GM23248 (cell line): ENCODE measurements at regions not wholly inside any gene's neighbourhood (a gene's known extent, or its start where the extent isn't known, plus 50 kb on each side); places are given as distances from the start of the nearest gene placed in this dataset.

ENCODE experiments used
- EZH2 ChIP-seq: fragments of 200-600 bp; sonication (generic); IDR thresholded peaks from 2 replicates; pipeline ENCODE4 v1.6.1; 2018; ENCODE audit warnings: antibody characterized with exemption, mild to moderate bottlenecking; ENCODE audit not compliant: insufficient read depth, poor library complexity, severe bottlenecking
- EZH2phosphoT487 ChIP-seq: fragments of 200-600 bp; sonication (generic); IDR thresholded peaks from 2 replicates; pipeline ENCODE4 v1.6.1; 2018; ENCODE audit warnings: antibody characterized with exemption, moderate library complexity, mild to moderate bottlenecking, low read depth; ENCODE audit not compliant: insufficient read depth

GRCh38 chr18:62455222-62455621, 67.6 kb upstream of the ZCCHC2 start:
- no peak for TF ChIP-seq EZH2
- no peak for TF ChIP-seq EZH2phosphoT487
